PC-3 (cell line): ENCODE measurements at regions not wholly inside any gene's neighbourhood (a gene's known extent, or its start where the extent isn't known, plus 50 kb on each side); places are given as distances from the start of the nearest gene placed in this dataset.

Experiments used
- ATAC-seq: fragments of 200-7000 bp; cut with Tn5 transposase; 2 replicates; pipeline ENCODE4 v1.9.1; 2020; ENCODE audit warnings: mild to moderate bottlenecking, moderate library complexity
- BruUV-seq: library from RNA; stranded (reverse); fragments of 400-500 nt; replicated peaks from 2 replicates; lab custom pipeline; 2021; lab: Mats Ljungman, UMichigan
- CTCF ChIA-PET: fragments of 300-600 bp; sonication (Branson Sonifier 250); formaldehyde crosslinking; loops from one replicate; lab custom pipeline; 2022; ENCODE audit warnings: antibody characterized with exemption; lab: Charles Lee
- POLR2A ChIA-PET: fragments of 300-600 bp; sonication (Branson Sonifier 250); formaldehyde crosslinking; loops from one replicate; lab custom pipeline; 2022; ENCODE audit warnings: antibody characterized with exemption; ENCODE audit not compliant: unreplicated experiment; lab: Charles Lee
- DNase-seq: peaks from one replicate; pipeline ENCODE4 v3.0.0-alpha.2; 2015
- H2AFZ ChIP-seq: fragments of 300-600 bp; sonication (generic); 2 replicates; pipeline ENCODE4 v1.6.0; 2016; ENCODE audit warnings: antibody characterized with exemption, low read length
- H3F3A ChIP-seq: fragments of 300-600 bp; sonication (generic); one replicate; pipeline ENCODE4 v1.6.0; 2017; ENCODE audit warnings: antibody characterized with exemption, low read length, control low read depth, mild to moderate bottlenecking; ENCODE audit not compliant: unreplicated experiment
- H3K27ac ChIP-seq: fragments of 300-600 bp; sonication (generic); 2 replicates; pipeline ENCODE4 v1.5.1; 2016; ENCODE audit warnings: mild to moderate bottlenecking, low read length
- H3K27me3 ChIP-seq: fragments of 300-600 bp; sonication (generic); 2 replicates; pipeline ENCODE4 v1.6.1; 2016; ENCODE audit warnings: low read length, mixed read lengths
- H3K36me3 ChIP-seq: fragments of 300-600 bp; sonication (generic); 2 replicates; pipeline ENCODE4 v1.6.1; 2016; ENCODE audit warnings: low read depth, mixed run types, low read length, mixed read lengths
- H3K4me1 ChIP-seq: fragments of 300-600 bp; sonication (generic); 2 replicates; pipeline ENCODE4 v1.5.1; 2016; ENCODE audit warnings: low read length; ENCODE audit not compliant: insufficient read depth
- H3K4me2 ChIP-seq: fragments of 300-600 bp; sonication (generic); 2 replicates; pipeline ENCODE4 v1.6.0; 2016; ENCODE audit warnings: low read length
- H3K4me3 ChIP-seq: fragments of 300-600 bp; sonication (generic); 2 replicates; pipeline ENCODE4 v1.5.1; 2016; ENCODE audit warnings: mild to moderate bottlenecking, low read length, mixed read lengths
- H3K79me2 ChIP-seq: fragments of 300-600 bp; sonication (generic); 2 replicates; pipeline ENCODE4 v1.6.1; 2017; ENCODE audit warnings: low read length, mixed read lengths
- H3K9ac ChIP-seq: fragments of 300-600 bp; sonication (generic); 2 replicates; pipeline ENCODE4 v1.6.0; 2016; ENCODE audit warnings: mild to moderate bottlenecking, low read length
- H3K9me2 ChIP-seq: fragments of 300-600 bp; sonication (generic); replicated peaks from 2 replicates; pipeline ENCODE4 v1.6.1; 2016; ENCODE audit warnings: mixed run types, low read length, mixed read lengths
- H3K9me3 ChIP-seq: fragments of 300-600 bp; sonication (generic); 2 replicates; pipeline ENCODE4 v1.6.1; 2016; ENCODE audit warnings: low read length, mixed read lengths
- H4K20me1 ChIP-seq: fragments of 300-600 bp; sonication (generic); 2 replicates; pipeline ENCODE4 v1.6.1; 2016; ENCODE audit warnings: low read length, mixed read lengths
- CTCF ChIP-seq: fragments of 300-600 bp; sonication (generic); conservative IDR thresholded peaks from 2 replicates; pipeline ENCODE4 v1.5.1; 2017; ENCODE audit warnings: antibody characterized with exemption, low read depth, mild to moderate bottlenecking, low read length
- EZH2 ChIP-seq: fragments of 300-600 bp; sonication (generic); IDR thresholded peaks from one replicate; pipeline ENCODE4 v1.6.1; 2017; ENCODE audit warnings: antibody characterized with exemption, mild to moderate bottlenecking, low read length; ENCODE audit not compliant: unreplicated experiment
- EZH2phosphoT487 ChIP-seq: fragments of 300-600 bp; sonication (generic); IDR thresholded peaks from 2 replicates; pipeline ENCODE4 v1.6.1; 2018; ENCODE audit warnings: mild to moderate bottlenecking, antibody characterized with exemption, low read length, borderline replicate concordance
- intact Hi-C: fragments of 100-400 bp; cut with micrococcal nuclease; formaldehyde crosslinking; loops from 2 replicates; pipeline ENCODE4 v1.9.0; 2023

GRCh38 chr17:69884356-69884755 is 190.7 kb upstream of the KCNJ16 start:
- Histone ChIP-seq H3K4me2 (no peak overlapping the region), H3F3A (no peaks in the 10 kb centered on the region), H3K27ac (no peak overlapping the region), H3K79me2 (no peaks in the 10 kb centered on the region), H3K9me3 (no peaks in the 10 kb centered on the region), H3K9me2 (no peaks in the 10 kb centered on the region), H3K9ac (no peak overlapping the region), H3K27me3 (no peaks in the 10 kb centered on the region), H3K36me3 (no peaks in the 10 kb centered on the region), H2AFZ (no peak overlapping the region), H4K20me1 (no peaks in the 10 kb centered on the region), H3K4me3 (no peak overlapping the region), H3K4me1 (no peaks in the 10 kb centered on the region)
- BruUV-seq: no TSS peak
- ATAC-seq (no peak), DNase-seq (no peak)
- intact Hi-C loops: no loop called here
- CTCF ChIA-PET: no interaction called here
- TF ChIP-seq CTCF (no peak), EZH2phosphoT487 (no peak), EZH2 (no peak)
- POLR2A ChIA-PET: no interaction called here

GRCh38 chr17:69884846-69885245 is 190.2 kb upstream of the KCNJ16 start:
- Histone ChIP-seq H3K36me3 (no peaks in the 10 kb centered on the region), H3K9me3 (no peaks in the 10 kb centered on the region), H3K4me2 (no peak overlapping the region), H3K9me2 (no peaks in the 10 kb centered on the region), H3K9ac (no peak overlapping the region), H3K79me2 (no peaks in the 10 kb centered on the region), H3K4me1 (no peaks in the 10 kb centered on the region), H2AFZ (no peak overlapping the region), H3K27me3 (no peaks in the 10 kb centered on the region), H3K27ac (no peak overlapping the region), H3F3A (no peaks in the 10 kb centered on the region), H4K20me1 (no peaks in the 10 kb centered on the region), H3K4me3 (no peak overlapping the region)
- TF ChIP-seq EZH2 (no peak), EZH2phosphoT487 (no peak), CTCF (no peak)
- POLR2A ChIA-PET: no interaction called here
- ATAC-seq (no peak), DNase-seq (no peak)
- no TSS peak for BruUV-seq
- intact Hi-C loops: no loop called here
- CTCF ChIA-PET: no interaction called here

GRCh38 chr17:69898601-69899000 is 176.4 kb upstream of the KCNJ16 start:
- ChIA-PET CTCF (no interaction called here), POLR2A (no interaction called here)
- Histone ChIP-seq H3K36me3 (no peaks in the 10 kb centered on the region), H3K9me3 (no peaks in the 10 kb centered on the region), H3K4me1 (0 out of 2 replicates have a peak, but pooled peaks cover 5% of the 10 kb centered on the region), H3K4me2 (no peak overlapping the region), H2AFZ (no peak overlapping the region), H3F3A (no peaks in the 10 kb centered on the region), H3K27me3 (no peaks in the 10 kb centered on the region), H4K20me1 (no peaks in the 10 kb centered on the region), H3K9ac (no peak overlapping the region), H3K27ac (no peak overlapping the region), H3K9me2 (no peaks in the 10 kb centered on the region), H3K79me2 (no peaks in the 10 kb centered on the region), H3K4me3 (no peak overlapping the region)
- intact Hi-C loops: no loop called here
- ATAC-seq (no peak), DNase-seq (no peak)
- no TSS peak for BruUV-seq
- TF ChIP-seq EZH2 (no peak), CTCF (no peak), EZH2phosphoT487 (no peak)
